A549 (cell line): ENCODE measurements at regions not wholly inside any gene's neighbourhood (a gene's known extent, or its start where the extent isn't known, plus 50 kb on each side); places are given as distances from the start of the nearest gene placed in this dataset.

Experiments
- ATAC-seq, 2 experiments: fragments of 200-7000 bp in 1 of 2; fragments of >200 bp in 1 of 2; cut with Nextera tagmentation in 1 of 2; cut with Tn5 transposase in 1 of 2; 3 replicates each; pipeline versions ENCODE4 v1.8.0 to v1.9.1; 2018 to 2020; ENCODE audit warnings: mild to moderate bottlenecking in 1 of 2, moderate library complexity in 1 of 2
- CTCF ChIA-PET: fragments of 300-600 bp; sonication (Branson Sonifier 250); formaldehyde crosslinking; extraction: SDS; loops from one replicate; lab custom pipeline; 2021; ENCODE audit warnings: antibody characterized with exemption, inconsistent platforms; lab: Yijun Ruan, JAX
- POLR2A ChIA-PET: fragments of 350-600 bp; formaldehyde crosslinking; extraction: SDS; loops from one replicate; lab custom pipeline; 2021; ENCODE audit warnings: antibody characterized with exemption, inconsistent platforms; lab: Yijun Ruan, JAX
- DNase-seq, 2 experiments: peaks; one replicate each; pipeline versions ENCODE4 v3.0.0 to v3.0.0-alpha.2; 2011 to 2016; ENCODE audit warnings: low read depth in 1 of 2, low spot score in 1 of 2
- FAIRE-seq: peaks from 2 replicates; lab custom pipeline; 2011; peaks lifted over from hg19 to GRCh38; lab: Jason Lieb, UNC
- H3K27ac ChIP-seq, 2 experiments: fragments of >200 bp; sonication (Bioruptor Twin); formaldehyde crosslinking; 3 replicates each; pipeline ENCODE4 v1.5.1; 2016 to 2017
- H3K4me1 ChIP-seq: fragments of >200 bp; sonication (Bioruptor Twin); formaldehyde crosslinking; 3 replicates; pipeline ENCODE4 v1.6.1; 2016
- H3K4me2 ChIP-seq: fragments of >200 bp; sonication (Bioruptor Twin); formaldehyde crosslinking; 3 replicates; pipeline ENCODE4 v1.6.1; 2016
- H3K4me3 ChIP-seq: fragments of >200 bp; sonication (Bioruptor Twin); formaldehyde crosslinking; 3 replicates; pipeline ENCODE4 v1.5.1; 2016
- H3K9me3 ChIP-seq: fragments of >200 bp; sonication (Bioruptor Twin); formaldehyde crosslinking; 3 replicates; pipeline ENCODE4 v1.6.1; 2016
- ATOH8 ChIP-seq: fragments of 250-450 bp; sonication (Bioruptor Pico); IDR thresholded peaks from 2 replicates; pipeline ENCODE4 v1.5.0; 2020; ENCODE audit warnings: low read depth, mild to moderate bottlenecking, moderate library complexity
- BHLHE40 ChIP-seq: IDR thresholded peaks from 2 replicates; pipeline ENCODE4 v1.6.1; 2012; ENCODE audit warnings: low read depth, low read length, inconsistent platforms
- CBX2 ChIP-seq: fragments of 200-600 bp; sonication (generic); IDR thresholded peaks from 2 replicates; pipeline ENCODE4 v1.6.1; 2016; ENCODE audit warnings: low read depth, mild to moderate bottlenecking, borderline replicate concordance
- CHD2 ChIP-seq: fragments of 150-350 bp; IDR thresholded peaks from 2 replicates; pipeline ENCODE4 v1.6.1; 2014; ENCODE audit warnings: low read length; ENCODE audit not compliant: partially characterized antibody
- EHMT2 ChIP-seq: fragments of 200-600 bp; sonication (generic); IDR thresholded peaks from 2 replicates; pipeline ENCODE4 v1.6.1; 2016; ENCODE audit warnings: antibody characterized with exemption, low read depth, mild to moderate bottlenecking, moderate library complexity
- FOSB ChIP-seq: fragments of 250-450 bp; sonication (Bioruptor Pico); IDR thresholded peaks from 2 replicates; pipeline ENCODE4 v1.5.0; 2020; ENCODE audit warnings: mild to moderate bottlenecking, moderate library complexity
- FOSL2 ChIP-seq, 2 experiments: fragments of 450-650 bp in 1 of 2; fragments of >200 bp in 1 of 2; sonication (Bioruptor Twin) in 1 of 2; formaldehyde crosslinking; IDR thresholded peaks; 2 replicates each; pipeline versions ENCODE4 v1.5.0 to v1.6.1; 2016 to 2020; ENCODE audit warnings: mild to moderate bottlenecking in 1 of 2, moderate library complexity in 1 of 2
- HMGXB4 ChIP-seq: fragments of 250-450 bp; sonication (Bioruptor Pico); IDR thresholded peaks from 2 replicates; pipeline ENCODE4 v1.5.0; 2021; ENCODE audit warnings: mild to moderate bottlenecking, moderate library complexity, borderline replicate concordance
- HOXA7 ChIP-seq: fragments of 250-450 bp; sonication (Bioruptor Pico); IDR thresholded peaks from 2 replicates; pipeline ENCODE4 v1.5.0; 2020; ENCODE audit warnings: mild to moderate bottlenecking, moderate library complexity
- HOXB13 ChIP-seq: fragments of 250-450 bp; sonication (Bioruptor Pico); IDR thresholded peaks from 2 replicates; pipeline ENCODE4 v1.5.0; 2020; ENCODE audit warnings: low read depth, mild to moderate bottlenecking, moderate library complexity
- KDM1A ChIP-seq: fragments of 200-600 bp; sonication (generic); IDR thresholded peaks from 2 replicates; pipeline ENCODE4 v1.6.1; 2016; ENCODE audit warnings: low read depth, mild to moderate bottlenecking
- MYC ChIP-seq: IDR thresholded peaks from 2 replicates; pipeline ENCODE4 v1.6.1; 2012; ENCODE audit warnings: mild to moderate bottlenecking, inconsistent platforms, low read length, improper control_type of control experiment, borderline replicate concordance
- PBX3 ChIP-seq: IDR thresholded peaks from 2 replicates; pipeline ENCODE4 v1.6.1; 2012
- RNF2 ChIP-seq: fragments of 200-600 bp; sonication (generic); IDR thresholded peaks from 2 replicates; pipeline ENCODE4 v1.6.1; 2016; ENCODE audit warnings: low read depth, mild to moderate bottlenecking, antibody characterized with exemption, moderate library complexity, borderline replicate concordance
- TFCP2L1 ChIP-seq: fragments of 250-450 bp; sonication (Bioruptor Pico); IDR thresholded peaks from 2 replicates; pipeline ENCODE4 v1.5.0; 2021; ENCODE audit warnings: mild to moderate bottlenecking
- ZSCAN20 ChIP-seq: fragments of 250-450 bp; sonication (Bioruptor Pico); IDR thresholded peaks from 2 replicates; pipeline ENCODE4 v1.8.0; 2022; ENCODE audit warnings: mild to moderate bottlenecking, moderate library complexity
- WGBS: methylation state at CpG from one replicate; pipeline ENCODE4 v1.1.6; 2017; ENCODE audit errors: missing lambda C conversion rate; 5-methylcytosine and 5-hydroxymethylcytosine counted together
- TF ChIP-seq, protein P1 (sequence below): IDR thresholded peaks from 2 replicates; pipeline ENCODE4 v1.6.1; 2012
- TF ChIP-seq, protein P2 (sequence below): fragments of 200-600 bp; sonication (generic); IDR thresholded peaks from 2 replicates; pipeline ENCODE4 v1.6.1; 2016; ENCODE audit warnings: antibody characterized with exemption, mild to moderate bottlenecking, moderate library complexity

DNA sequence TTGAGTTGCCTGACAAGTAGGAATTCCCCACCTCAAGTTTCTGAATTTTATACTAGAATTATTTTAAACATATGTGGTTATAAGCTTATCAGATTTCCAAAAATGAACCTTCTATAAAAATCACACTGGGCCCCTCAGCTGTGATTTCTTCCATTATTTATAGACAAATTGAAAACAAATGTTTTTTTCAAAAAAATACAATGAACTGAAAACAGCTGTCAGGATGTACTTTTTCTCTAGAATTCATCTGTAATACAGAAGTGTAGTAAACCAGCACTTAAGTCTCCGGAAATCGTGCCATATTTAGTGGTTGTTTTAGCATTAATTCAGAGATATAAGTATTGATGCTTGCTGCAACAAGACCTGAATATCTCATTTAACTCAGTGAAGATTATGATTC is 74.0 kb downstream of the SPRY1 start (continued):
- TF ChIP-seq TFCP2L1 (CRISPR knock-in tag): no peak

DNA sequence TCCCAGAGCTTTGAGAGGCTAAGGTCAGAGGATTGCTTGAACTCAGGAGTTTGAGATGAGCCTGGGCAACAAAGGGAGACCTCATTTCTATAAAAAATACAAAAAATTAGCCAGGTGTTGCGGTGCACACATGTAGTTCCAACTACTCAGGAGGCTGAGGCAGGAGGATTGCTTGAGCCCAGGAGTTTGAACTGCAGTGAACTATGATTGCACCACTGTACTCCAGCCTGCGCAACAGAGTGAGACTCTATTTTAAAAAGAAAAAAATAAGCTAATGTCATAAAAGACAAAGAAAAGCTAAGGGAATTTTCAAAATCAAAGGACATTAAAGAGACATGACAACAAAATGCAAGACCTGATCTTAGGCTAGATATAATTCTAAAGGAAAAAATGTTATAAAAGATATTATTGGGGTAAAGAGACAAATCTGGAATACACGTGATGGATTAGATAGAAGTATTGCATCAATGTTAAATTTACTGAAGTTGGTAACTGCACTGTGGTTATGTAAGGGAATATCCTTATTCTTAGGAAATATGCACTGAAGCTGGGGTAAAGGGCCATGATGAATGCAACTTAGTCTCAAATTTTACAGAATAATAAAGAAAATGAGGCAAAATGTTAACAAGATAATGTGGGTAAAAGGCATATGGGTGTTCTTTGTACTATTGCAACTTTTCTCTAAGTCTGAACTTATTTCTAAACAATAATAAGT is 75.2 kb downstream of the SPRY1 start:
- POLR2A ChIA-PET: no interaction called here
- WGBS: 85% methylated on average over 3 of the region's 3 CpGs
- DNase-seq: no peak
- CTCF ChIA-PET: interaction anchor here (0.6 kb wide), 2 partner anchors 224 to 576 kb away, joined by 3 to 5 read pairs; no protein-coding TSS in a partner anchor
- H3K27ac ChIP-seq: no peak overlapping the region
- H3K4me2 ChIP-seq: no peak overlapping the region
- no peak for FAIRE-seq
- ATAC-seq: no peak
- TF ChIP-seq FOSL2 (IDR thresholded peaks at IDR 0.05) (no peak), FOSL2 (CRISPR knock-in tag; IDR thresholded peaks at IDR 0.05) (no peak), HOXB13 (no peak), CBX2 (no peak), FOSB (no peak), PBX3 (no peak), EHMT2 (no peak), ATOH8 (CRISPR knock-in tag) (no peak), CHD2 (no peak), KDM1A (no peak), MYC (no peak), TFCP2L1 (CRISPR knock-in tag) (no peak), RNF2 (no peak), HMGXB4 (no peak), ZSCAN20 (CRISPR knock-in tag) (no peak), HOXA7 (CRISPR knock-in tag) (no peak), BHLHE40 (no peak)
- TF ChIP-seq, protein P1, sequence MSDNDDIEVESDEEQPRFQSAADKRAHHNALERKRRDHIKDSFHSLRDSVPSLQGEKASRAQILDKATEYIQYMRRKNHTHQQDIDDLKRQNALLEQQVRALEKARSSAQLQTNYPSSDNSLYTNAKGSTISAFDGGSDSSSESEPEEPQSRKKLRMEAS: no peak
- TF ChIP-seq, protein P2, sequence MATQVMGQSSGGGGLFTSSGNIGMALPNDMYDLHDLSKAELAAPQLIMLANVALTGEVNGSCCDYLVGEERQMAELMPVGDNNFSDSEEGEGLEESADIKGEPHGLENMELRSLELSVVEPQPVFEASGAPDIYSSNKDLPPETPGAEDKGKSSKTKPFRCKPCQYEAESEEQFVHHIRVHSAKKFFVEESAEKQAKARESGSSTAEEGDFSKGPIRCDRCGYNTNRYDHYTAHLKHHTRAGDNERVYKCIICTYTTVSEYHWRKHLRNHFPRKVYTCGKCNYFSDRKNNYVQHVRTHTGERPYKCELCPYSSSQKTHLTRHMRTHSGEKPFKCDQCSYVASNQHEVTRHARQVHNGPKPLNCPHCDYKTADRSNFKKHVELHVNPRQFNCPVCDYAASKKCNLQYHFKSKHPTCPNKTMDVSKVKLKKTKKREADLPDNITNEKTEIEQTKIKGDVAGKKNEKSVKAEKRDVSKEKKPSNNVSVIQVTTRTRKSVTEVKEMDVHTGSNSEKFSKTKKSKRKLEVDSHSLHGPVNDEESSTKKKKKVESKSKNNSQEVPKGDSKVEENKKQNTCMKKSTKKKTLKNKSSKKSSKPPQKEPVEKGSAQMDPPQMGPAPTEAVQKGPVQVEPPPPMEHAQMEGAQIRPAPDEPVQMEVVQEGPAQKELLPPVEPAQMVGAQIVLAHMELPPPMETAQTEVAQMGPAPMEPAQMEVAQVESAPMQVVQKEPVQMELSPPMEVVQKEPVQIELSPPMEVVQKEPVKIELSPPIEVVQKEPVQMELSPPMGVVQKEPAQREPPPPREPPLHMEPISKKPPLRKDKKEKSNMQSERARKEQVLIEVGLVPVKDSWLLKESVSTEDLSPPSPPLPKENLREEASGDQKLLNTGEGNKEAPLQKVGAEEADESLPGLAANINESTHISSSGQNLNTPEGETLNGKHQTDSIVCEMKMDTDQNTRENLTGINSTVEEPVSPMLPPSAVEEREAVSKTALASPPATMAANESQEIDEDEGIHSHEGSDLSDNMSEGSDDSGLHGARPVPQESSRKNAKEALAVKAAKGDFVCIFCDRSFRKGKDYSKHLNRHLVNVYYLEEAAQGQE: no peak
- TF ChIP-seq, all 56 proteins: peak for 0
- H3K4me1 ChIP-seq: no peaks in the 10 kb centered on the region
- no peaks in the 10 kb centered on the region for H3K9me3 ChIP-seq
- H3K4me3 ChIP-seq: no peak overlapping the region
